ENCODE measurements at regions not wholly inside any gene's neighbourhood (a gene's known extent, or its start where the extent isn't known, plus 50 kb on each side); places are given as distances from the start of the nearest gene placed in this dataset.

DNA sequence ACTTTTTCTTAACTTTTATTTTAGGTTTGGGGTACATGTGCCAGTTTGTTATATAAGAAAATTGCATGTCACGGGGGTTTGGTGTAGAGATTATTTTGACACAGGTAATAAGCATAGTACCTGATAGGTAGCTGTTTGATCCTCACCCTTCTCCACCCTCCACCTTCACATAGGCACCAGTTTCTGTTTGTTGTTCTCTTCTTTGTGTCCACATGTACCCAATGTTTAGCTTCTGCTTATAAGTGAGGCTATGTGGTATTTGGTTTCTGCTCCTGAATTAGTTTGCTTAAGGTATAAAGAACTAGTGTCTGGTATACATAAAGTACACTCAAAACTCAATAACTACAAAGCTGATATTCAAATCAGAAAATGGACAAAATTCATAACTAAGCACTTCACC, 654.6 kb upstream of the LINC00305 start:
- Histone ChIP-seq H3K9me3 (ENCODE audit: control insufficient read depth in 2 of 2, insufficient read depth in 1 of 2, low read length in 1 of 2) (no peaks in the 10 kb centered on the region), H3K27ac (ENCODE audit: low read depth in 1 of 2, low read length in 1 of 2) (no peak overlapping the region), H3K4me3 (ENCODE audit: low read length in 2 of 2) (no peak overlapping the region), H3K4me1 (ENCODE audit: control insufficient read depth in 2 of 2, insufficient read depth in 2 of 2, low read length in 2 of 2) (no peaks in the 10 kb centered on the region), H3K27me3 (ENCODE audit: control insufficient read depth in 2 of 2, insufficient read depth in 1 of 2, low read length in 1 of 2) (no peaks in the 10 kb centered on the region), H3K36me3 (ENCODE audit: control insufficient read depth in 2 of 2, insufficient read depth in 2 of 2, low read length in 1 of 2) (no peaks in the 10 kb centered on the region)
- DNase-seq (ENCODE audit: low read depth in 6 of 9, low spot score in 9 of 9): no peak
- 92% methylated on average over 1 of the region's 1 CpG for WGBS

DNA sequence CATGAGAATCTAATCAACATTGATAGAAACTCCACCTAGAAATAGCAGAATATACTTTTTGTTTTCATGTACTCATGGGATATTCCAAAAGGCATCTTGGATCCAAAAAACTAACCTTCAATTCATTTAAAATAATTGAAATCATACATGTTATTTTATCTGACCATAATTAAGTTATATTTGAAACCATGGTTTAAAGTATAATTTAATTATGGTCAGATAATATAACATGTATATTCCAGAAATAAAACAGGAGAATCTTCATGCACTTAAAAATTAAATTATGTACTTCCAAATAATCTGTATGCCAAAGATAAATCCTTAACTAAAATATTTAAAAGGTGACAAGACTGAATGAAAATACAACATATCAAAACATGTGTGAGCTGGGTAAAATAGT, 651.3 kb upstream of the LINC00305 start:
- no peak overlapping the region for H3K4me3 ChIP-seq (ENCODE audit: low read length in 2 of 2)
- no peaks in the 10 kb centered on the region for H3K36me3 ChIP-seq (ENCODE audit: control insufficient read depth in 2 of 2, insufficient read depth in 2 of 2, low read length in 1 of 2)
- H3K27ac ChIP-seq (ENCODE audit: low read depth in 1 of 2, low read length in 1 of 2): no peak overlapping the region
- no peaks in the 10 kb centered on the region for H3K4me1 ChIP-seq (ENCODE audit: control insufficient read depth in 2 of 2, insufficient read depth in 2 of 2, low read length in 2 of 2)
- no peaks in the 10 kb centered on the region for H3K27me3 ChIP-seq (ENCODE audit: control insufficient read depth in 2 of 2, insufficient read depth in 1 of 2, low read length in 1 of 2)
- no peak for DNase-seq (ENCODE audit: low read depth in 6 of 9, low spot score in 9 of 9)
- H3K9me3 ChIP-seq (ENCODE audit: control insufficient read depth in 2 of 2, insufficient read depth in 1 of 2, low read length in 1 of 2): no peaks in the 10 kb centered on the region

DNA sequence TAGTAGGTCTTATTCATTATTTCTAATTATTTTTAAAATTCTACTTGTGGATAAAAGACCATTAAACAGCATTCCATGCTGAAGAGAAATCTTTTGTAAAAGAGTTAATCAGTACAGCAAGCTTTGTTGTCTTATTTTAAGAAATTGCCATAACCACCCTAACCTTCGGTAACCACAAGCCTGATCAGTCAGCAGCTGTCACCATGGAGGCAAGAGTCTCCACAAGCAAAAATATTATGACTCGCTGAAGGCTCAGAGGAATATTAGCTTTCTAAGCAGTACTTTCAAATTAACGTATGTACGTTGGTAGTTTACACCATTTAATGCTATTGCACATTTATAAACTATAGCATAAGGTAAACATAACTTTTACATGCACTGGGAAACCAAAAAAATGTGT, 650.5 kb upstream of the LINC00305 start:
- no peak overlapping the region for H3K27ac ChIP-seq (ENCODE audit: low read depth in 1 of 2, low read length in 1 of 2)
- no peak for DNase-seq (ENCODE audit: low read depth in 6 of 9, low spot score in 9 of 9)
- H3K9me3 ChIP-seq (ENCODE audit: control insufficient read depth in 2 of 2, insufficient read depth in 1 of 2, low read length in 1 of 2): no peaks in the 10 kb centered on the region
- H3K27me3 ChIP-seq (ENCODE audit: control insufficient read depth in 2 of 2, insufficient read depth in 1 of 2, low read length in 1 of 2): no peaks in the 10 kb centered on the region
- H3K4me1 ChIP-seq (ENCODE audit: control insufficient read depth in 2 of 2, insufficient read depth in 2 of 2, low read length in 2 of 2): no peaks in the 10 kb centered on the region
- no peaks in the 10 kb centered on the region for H3K36me3 ChIP-seq (ENCODE audit: control insufficient read depth in 2 of 2, insufficient read depth in 2 of 2, low read length in 1 of 2)
- H3K4me3 ChIP-seq (ENCODE audit: low read length in 2 of 2): no peak overlapping the region
- WGBS: 95% methylated on average over 4 of the region's 4 CpGs

DNA sequence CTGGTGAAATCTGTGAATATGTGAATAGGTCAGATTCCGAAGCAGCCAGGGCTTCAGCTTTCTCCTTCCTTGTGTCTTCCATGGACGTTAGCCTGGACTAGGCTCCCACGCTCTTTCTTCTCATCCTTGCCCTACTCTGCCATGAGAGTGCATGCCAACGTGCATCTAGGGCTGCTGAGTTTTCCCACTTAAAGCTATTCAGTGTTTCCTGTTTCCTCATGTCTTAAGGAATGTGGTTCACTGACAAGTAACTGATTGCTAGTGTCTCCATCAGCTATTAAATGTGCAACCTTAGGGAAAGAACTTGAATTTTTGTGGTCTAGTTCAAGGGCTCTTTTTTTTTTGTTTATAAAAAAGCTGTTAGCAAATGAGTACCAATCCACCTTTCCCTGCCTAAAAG, 642.3 kb upstream of the LINC00305 start:
- Histone ChIP-seq H3K4me1 (ENCODE audit: control insufficient read depth in 2 of 2, insufficient read depth in 2 of 2, low read length in 2 of 2) (no peaks in the 10 kb centered on the region), H3K36me3 (ENCODE audit: control insufficient read depth in 2 of 2, insufficient read depth in 2 of 2, low read length in 1 of 2) (no peaks in the 10 kb centered on the region), H3K4me3 (ENCODE audit: low read length in 2 of 2) (no peak overlapping the region), H3K9me3 (ENCODE audit: control insufficient read depth in 2 of 2, insufficient read depth in 1 of 2, low read length in 1 of 2) (no peaks in the 10 kb centered on the region), H3K27ac (ENCODE audit: low read depth in 1 of 2, low read length in 1 of 2) (no peak overlapping the region), H3K27me3 (ENCODE audit: control insufficient read depth in 2 of 2, insufficient read depth in 1 of 2, low read length in 1 of 2) (no peaks in the 10 kb centered on the region)
- no peak for DNase-seq (ENCODE audit: low read depth in 6 of 9, low spot score in 9 of 9)
- WGBS: 73% methylated on average over 4 of the region's 4 CpGs

DNA sequence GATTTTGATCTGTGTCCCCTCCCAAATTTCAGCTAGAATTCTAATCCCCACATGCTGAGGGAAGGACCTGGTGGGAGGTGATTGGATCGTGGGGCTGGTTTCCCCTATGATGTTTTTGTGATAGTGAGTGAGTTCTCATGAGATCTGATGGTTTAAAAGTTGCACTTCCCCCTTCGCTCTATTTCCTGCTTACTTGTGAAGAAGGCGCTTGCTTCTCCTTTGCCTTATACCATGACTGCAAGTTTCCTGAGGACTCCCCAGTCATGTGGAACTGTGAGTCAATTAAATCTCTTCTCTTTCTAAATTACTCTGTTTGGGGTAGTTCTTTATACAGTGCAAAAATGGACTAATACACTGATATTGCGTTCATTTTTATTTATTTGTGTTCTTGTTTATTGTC, 636.8 kb upstream of the LINC00305 start:
- H3K27ac ChIP-seq (ENCODE audit: low read depth in 1 of 2, low read length in 1 of 2): no peak overlapping the region

DNA sequence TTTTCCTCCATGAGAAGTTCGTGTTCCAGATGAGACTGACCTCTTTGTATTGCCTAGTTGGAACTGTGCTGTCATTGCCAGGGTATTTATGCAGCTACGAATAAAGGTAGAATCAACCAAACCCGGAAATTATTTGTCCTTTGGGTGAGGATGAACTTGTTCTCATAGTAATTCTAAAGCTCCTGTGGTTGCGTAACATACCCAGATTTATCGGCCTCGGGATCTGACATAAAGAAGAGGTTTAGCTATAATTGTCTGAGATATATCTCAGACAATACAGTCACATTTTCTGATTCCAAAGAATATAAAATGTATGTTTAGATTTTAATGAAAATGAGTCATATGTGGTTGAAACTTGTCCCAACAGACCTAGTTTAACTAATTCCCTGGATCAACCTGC, 628.7 kb upstream of the LINC00305 start:
- Histone ChIP-seq H3K27me3 (ENCODE audit: control insufficient read depth in 2 of 2, insufficient read depth in 1 of 2, low read length in 1 of 2) (no peaks in the 10 kb centered on the region), H3K27ac (ENCODE audit: low read depth in 1 of 2, low read length in 1 of 2) (no peak overlapping the region), H3K36me3 (ENCODE audit: control insufficient read depth in 2 of 2, insufficient read depth in 2 of 2, low read length in 1 of 2) (no peaks in the 10 kb centered on the region), H3K4me3 (ENCODE audit: low read length in 2 of 2) (no peak overlapping the region), H3K9me3 (ENCODE audit: control insufficient read depth in 2 of 2, insufficient read depth in 1 of 2, low read length in 1 of 2) (no peaks in the 10 kb centered on the region), H3K4me1 (ENCODE audit: control insufficient read depth in 2 of 2, insufficient read depth in 2 of 2, low read length in 2 of 2) (no peaks in the 10 kb centered on the region)
- WGBS: 90% methylated on average over 6 of the region's 6 CpGs
- DNase-seq (ENCODE audit: low read depth in 6 of 9, low spot score in 9 of 9): no peak

More for the DNA sequence above, 636.8 kb upstream of the LINC00305 start:
- WGBS: 58% methylated on average over 4 of the region's 4 CpGs
- no peak overlapping the region for H3K4me3 ChIP-seq (ENCODE audit: low read length in 2 of 2)
- H3K27me3 ChIP-seq (ENCODE audit: control insufficient read depth in 2 of 2, insufficient read depth in 1 of 2, low read length in 1 of 2): no peaks in the 10 kb centered on the region
- no peaks in the 10 kb centered on the region for H3K4me1 ChIP-seq (ENCODE audit: control insufficient read depth in 2 of 2, insufficient read depth in 2 of 2, low read length in 2 of 2)
- no peaks in the 10 kb centered on the region for H3K9me3 ChIP-seq (ENCODE audit: control insufficient read depth in 2 of 2, insufficient read depth in 1 of 2, low read length in 1 of 2)
- DNase-seq (ENCODE audit: low read depth in 6 of 9, low spot score in 9 of 9): no peak
- H3K36me3 ChIP-seq (ENCODE audit: control insufficient read depth in 2 of 2, insufficient read depth in 2 of 2, low read length in 1 of 2): no peaks in the 10 kb centered on the region

DNA sequence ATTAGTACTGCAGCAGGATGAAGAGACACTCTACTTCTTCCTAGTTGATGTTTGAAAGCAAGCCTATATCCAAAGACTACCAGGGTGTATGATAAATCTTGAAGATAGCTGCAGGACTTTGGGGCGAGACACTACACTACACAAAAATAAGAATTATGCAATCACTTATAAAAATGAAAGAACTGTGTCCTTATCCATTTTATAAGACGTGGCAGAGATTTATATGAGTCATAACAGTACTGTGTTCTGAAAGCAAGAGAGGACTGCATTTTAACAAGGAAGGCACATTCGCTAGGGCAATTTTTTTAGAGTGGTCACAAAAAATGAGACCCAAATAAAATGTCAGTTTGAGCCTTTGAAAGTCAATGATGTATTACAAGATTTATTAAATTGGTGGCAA, 617.0 kb upstream of the LINC00305 start:
- Histone ChIP-seq H3K27me3 (ENCODE audit: control insufficient read depth in 2 of 2, insufficient read depth in 1 of 2, low read length in 1 of 2) (no peaks in the 10 kb centered on the region), H3K4me3 (ENCODE audit: low read length in 2 of 2) (no peak overlapping the region), H3K36me3 (ENCODE audit: control insufficient read depth in 2 of 2, insufficient read depth in 2 of 2, low read length in 1 of 2) (no peaks in the 10 kb centered on the region), H3K4me1 (ENCODE audit: control insufficient read depth in 2 of 2, insufficient read depth in 2 of 2, low read length in 2 of 2) (no peaks in the 10 kb centered on the region), H3K27ac (ENCODE audit: low read depth in 1 of 2, low read length in 1 of 2) (no peak overlapping the region), H3K9me3 (ENCODE audit: control insufficient read depth in 2 of 2, insufficient read depth in 1 of 2, low read length in 1 of 2) (no peaks in the 10 kb centered on the region)
- no peak for DNase-seq (ENCODE audit: low read depth in 6 of 9, low spot score in 9 of 9)
- WGBS: 92% methylated on average over 3 of the region's 3 CpGs

DNA sequence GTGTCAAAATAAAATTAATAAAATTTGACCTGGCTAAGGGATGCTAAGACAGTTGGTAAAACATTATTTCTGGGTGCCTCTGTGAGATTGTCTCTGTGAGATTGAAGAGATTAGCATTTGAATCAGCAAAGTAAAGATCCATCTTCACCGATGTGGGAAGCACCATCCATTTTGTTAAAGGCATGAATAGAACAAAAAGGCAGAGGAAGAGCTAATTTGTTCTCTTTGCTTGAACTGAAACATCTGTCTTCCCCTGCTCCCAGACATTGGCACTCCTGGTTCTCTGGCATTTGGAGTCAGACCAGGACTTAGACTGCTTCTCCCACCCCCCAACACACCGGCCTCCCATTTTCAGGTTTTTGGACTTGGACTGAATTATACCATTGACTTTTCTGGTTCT, 603.8 kb upstream of the LINC00305 start:
- peaks cover 0 to 6% of the 10 kb centered on the region in 2 donors for H3K9me3 ChIP-seq (ENCODE audit: control insufficient read depth in 2 of 2, insufficient read depth in 1 of 2, low read length in 1 of 2)
- 87% methylated on average over 2 of the region's 2 CpGs for WGBS

DNA sequence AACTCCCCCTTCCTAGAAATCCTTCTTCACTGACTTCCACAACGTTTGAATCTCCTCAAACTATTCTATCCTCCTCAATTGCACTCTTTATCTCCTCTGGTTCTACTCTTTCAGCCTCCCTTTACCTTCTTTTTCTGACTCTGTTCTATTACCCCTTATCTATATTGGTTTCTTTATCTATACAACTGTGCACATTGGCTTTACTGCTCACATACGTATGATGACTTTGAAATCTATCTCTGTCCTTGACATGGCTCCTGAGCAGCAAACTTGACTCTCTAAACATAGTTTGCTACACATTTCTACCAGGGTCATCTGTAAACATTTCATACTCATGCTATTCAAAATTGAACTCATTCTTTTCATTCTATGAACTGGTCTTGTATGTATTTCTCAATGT, 601.0 kb upstream of the LINC00305 start:
- Histone ChIP-seq H3K27ac (ENCODE audit: low read depth in 1 of 2, low read length in 1 of 2) (no peak overlapping the region), H3K9me3 (ENCODE audit: control insufficient read depth in 2 of 2, insufficient read depth in 1 of 2, low read length in 1 of 2) (no peaks in the 10 kb centered on the region), H3K4me1 (ENCODE audit: control insufficient read depth in 2 of 2, insufficient read depth in 2 of 2, low read length in 2 of 2) (no peaks in the 10 kb centered on the region), H3K4me3 (ENCODE audit: low read length in 2 of 2) (no peak overlapping the region), H3K36me3 (ENCODE audit: control insufficient read depth in 2 of 2, insufficient read depth in 2 of 2, low read length in 1 of 2) (no peaks in the 10 kb centered on the region), H3K27me3 (ENCODE audit: control insufficient read depth in 2 of 2, insufficient read depth in 1 of 2, low read length in 1 of 2) (no peaks in the 10 kb centered on the region)
- DNase-seq (ENCODE audit: low read depth in 6 of 9, low spot score in 9 of 9): no peak
- WGBS: 78% methylated on average over 2 of the region's 2 CpGs

More for the DNA sequence above, 603.8 kb upstream of the LINC00305 start:
- no peak overlapping the region for H3K4me3 ChIP-seq (ENCODE audit: low read length in 2 of 2)
- H3K27me3 ChIP-seq (ENCODE audit: control insufficient read depth in 2 of 2, insufficient read depth in 1 of 2, low read length in 1 of 2): no peaks in the 10 kb centered on the region
- H3K4me1 ChIP-seq (ENCODE audit: control insufficient read depth in 2 of 2, insufficient read depth in 2 of 2, low read length in 2 of 2): no peaks in the 10 kb centered on the region
- no peak overlapping the region for H3K27ac ChIP-seq (ENCODE audit: low read depth in 1 of 2, low read length in 1 of 2)
- H3K36me3 ChIP-seq (ENCODE audit: control insufficient read depth in 2 of 2, insufficient read depth in 2 of 2, low read length in 1 of 2): no peaks in the 10 kb centered on the region
- no peak for DNase-seq (ENCODE audit: low read depth in 6 of 9, low spot score in 9 of 9)

DNA sequence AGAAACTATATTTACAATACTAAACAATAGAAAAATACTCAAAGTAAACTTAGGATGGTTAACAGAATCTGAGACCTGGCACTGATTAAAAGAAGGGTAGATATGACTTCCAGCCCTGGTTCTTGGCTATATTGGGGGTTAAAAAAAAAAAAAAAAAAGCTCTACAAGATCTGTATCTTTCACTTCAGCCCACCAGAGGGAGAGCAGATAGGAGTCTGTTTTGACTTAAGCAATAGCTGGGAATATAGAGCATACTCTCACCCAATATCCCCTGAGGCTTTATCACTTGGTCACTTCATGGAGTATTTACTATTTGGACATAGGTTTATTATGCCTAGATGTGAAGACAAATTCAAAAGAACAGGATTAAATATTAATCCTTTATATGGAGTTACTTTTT, 598.9 kb upstream of the LINC00305 start:
- H3K27me3 ChIP-seq (ENCODE audit: control insufficient read depth in 2 of 2, insufficient read depth in 1 of 2, low read length in 1 of 2): no peaks in the 10 kb centered on the region
- H3K4me3 ChIP-seq (ENCODE audit: low read length in 2 of 2): no peak overlapping the region
- no peak overlapping the region for H3K27ac ChIP-seq (ENCODE audit: low read depth in 1 of 2, low read length in 1 of 2)
- H3K4me1 ChIP-seq (ENCODE audit: control insufficient read depth in 2 of 2, insufficient read depth in 2 of 2, low read length in 2 of 2): no peaks in the 10 kb centered on the region
- H3K36me3 ChIP-seq (ENCODE audit: control insufficient read depth in 2 of 2, insufficient read depth in 2 of 2, low read length in 1 of 2): no peaks in the 10 kb centered on the region
- DNase-seq (ENCODE audit: low read depth in 6 of 9, low spot score in 9 of 9): no peak
- H3K9me3 ChIP-seq (ENCODE audit: control insufficient read depth in 2 of 2, insufficient read depth in 1 of 2, low read length in 1 of 2): no peaks in the 10 kb centered on the region
